ENCODE measurements at regions not wholly inside any gene's neighbourhood (a gene's known extent, or its start where the extent isn't known, plus 50 kb on each side); places are given as distances from the start of the nearest gene placed in this dataset.

GRCh38 chr10:8990280-8990987, 935.9 kb downstream of the GATA3 start:
- 0% methylated on average over 3 of the region's 3 CpGs for WGBS (ENCODE audit: insufficient coverage, insufficient replicate concordance, low lambda C conversion rate, missing lambda C conversion rate)

GRCh38 chr10:8992009-8992408, 937.5 kb downstream of the GATA3 start:
- Histone ChIP-seq H3K9me3 (replicated peaks; ENCODE audit: control insufficient read depth, insufficient read depth, low read length) (no peaks in the 10 kb centered on the region), H3K4me3 (no peak overlapping the region), H3K4me1 (ENCODE audit: control insufficient read depth, insufficient read depth, low read length) (no peaks in the 10 kb centered on the region), H2AFZ (ENCODE audit: control insufficient read depth, low read depth, low read length) (no peak overlapping the region), H3K9ac (ENCODE audit: control insufficient read depth, insufficient read depth, low read length) (no peak overlapping the region), H3K27me3 (replicated peaks in 1 of 2; ENCODE audit: control insufficient read depth in 2 of 2, insufficient read depth in 2 of 2, low read length in 1 of 2) (no peaks in the 10 kb centered on the region), H3K79me2 (ENCODE audit: control insufficient read depth, insufficient read depth, low read length) (no peaks in the 10 kb centered on the region), H4K20me1 (ENCODE audit: control insufficient read depth, insufficient read depth) (no peaks in the 10 kb centered on the region), H3K27ac (ENCODE audit: control insufficient read depth, insufficient read depth) (no peak overlapping the region), H3K36me3 (ENCODE audit: control insufficient read depth in 2 of 2, insufficient read depth in 2 of 2, low read length in 1 of 2) (no peaks in the 10 kb centered on the region), H3K4me2 (ENCODE audit: control insufficient read depth, insufficient read depth) (no peak overlapping the region)
- in situ Hi-C loops (cut with MboI) (no loop called here), intact Hi-C loops (cut with micrococcal nuclease; ENCODE audit: unreplicated experiment) (no loop called here)
- ATAC-seq: no peak
- CTCF ChIA-PET: no interaction called here
- POLR2A ChIA-PET: no interaction called here
- RAD21 ChIA-PET (ENCODE audit: unreplicated experiment): no interaction called here
- 0% methylated on average over 1 of the region's 1 CpG for WGBS (ENCODE audit: insufficient coverage, insufficient replicate concordance, low lambda C conversion rate, missing lambda C conversion rate)
- SMC1A ChIA-PET (ENCODE audit: uncharacterized antibody, unreplicated experiment): no interaction called here
- FAIRE-seq: no peak
- DNase-seq (ENCODE audit: low read depth, low spot score): no peak
- BruUV-seq (replicated peaks): no TSS peak
- TF ChIP-seq ZBTB40 (IDR thresholded peaks at IDR 0.05; ENCODE audit: borderline replicate concordance) (no peak), NFYB (IDR thresholded peaks at IDR 0.05; ENCODE audit: insufficient read depth, low read depth, low read length) (no peak), YBX1 (IDR thresholded peaks at IDR 0.05) (no peak), RCOR1 (conservative IDR thresholded peaks at IDR 0.05; ENCODE audit: low read depth, low read length) (no peak), RAD21 (IDR thresholded peaks at IDR 0.05; ENCODE audit: insufficient read depth, low read depth, low read length) (no peak)
- TF ChIP-seq, protein P1, sequence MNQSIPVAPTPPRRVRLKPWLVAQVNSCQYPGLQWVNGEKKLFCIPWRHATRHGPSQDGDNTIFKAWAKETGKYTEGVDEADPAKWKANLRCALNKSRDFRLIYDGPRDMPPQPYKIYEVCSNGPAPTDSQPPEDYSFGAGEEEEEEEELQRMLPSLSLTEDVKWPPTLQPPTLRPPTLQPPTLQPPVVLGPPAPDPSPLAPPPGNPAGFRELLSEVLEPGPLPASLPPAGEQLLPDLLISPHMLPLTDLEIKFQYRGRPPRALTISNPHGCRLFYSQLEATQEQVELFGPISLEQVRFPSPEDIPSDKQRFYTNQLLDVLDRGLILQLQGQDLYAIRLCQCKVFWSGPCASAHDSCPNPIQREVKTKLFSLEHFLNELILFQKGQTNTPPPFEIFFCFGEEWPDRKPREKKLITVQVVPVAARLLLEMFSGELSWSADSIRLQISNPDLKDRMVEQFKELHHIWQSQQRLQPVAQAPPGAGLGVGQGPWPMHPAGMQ (IDR thresholded peaks at IDR 0.05; ENCODE audit: borderline replicate concordance): no peak

More at GRCh38 chr10:8990280-8990987, 935.9 kb downstream of the GATA3 start:
- no peaks in the 10 kb centered on the region for H3K79me2 ChIP-seq (ENCODE audit: control insufficient read depth, insufficient read depth, low read length)
- FAIRE-seq: no peak
- H2AFZ ChIP-seq (ENCODE audit: control insufficient read depth, low read depth, low read length): no peak overlapping the region
- no peaks in the 10 kb centered on the region for H3K9me3 ChIP-seq (replicated peaks; ENCODE audit: control insufficient read depth, insufficient read depth, low read length)
- SMC1A ChIA-PET (ENCODE audit: uncharacterized antibody, unreplicated experiment): interaction anchor here (1.0 kb wide), 1 partner anchor 46 kb away, joined by 3 read pairs; no protein-coding TSS in a partner anchor
- no peak overlapping the region for H3K9ac ChIP-seq (ENCODE audit: control insufficient read depth, insufficient read depth, low read length)
- H4K20me1 ChIP-seq (ENCODE audit: control insufficient read depth, insufficient read depth): no peaks in the 10 kb centered on the region
- no peak for ATAC-seq
- RAD21 ChIA-PET (ENCODE audit: unreplicated experiment): no interaction called here
- no peaks in the 10 kb centered on the region for H3K36me3 ChIP-seq (ENCODE audit: control insufficient read depth in 2 of 2, insufficient read depth in 2 of 2, low read length in 1 of 2)
- H3K27ac ChIP-seq (ENCODE audit: control insufficient read depth, insufficient read depth): no peak overlapping the region
- no TSS peak for BruUV-seq (replicated peaks)
- POLR2A ChIA-PET: no interaction called here
- H3K27me3 ChIP-seq (replicated peaks in 1 of 2; ENCODE audit: control insufficient read depth in 2 of 2, insufficient read depth in 2 of 2, low read length in 1 of 2): no peaks in the 10 kb centered on the region
- no peak overlapping the region for H3K4me2 ChIP-seq (ENCODE audit: control insufficient read depth, insufficient read depth)
- H3K4me1 ChIP-seq (ENCODE audit: control insufficient read depth, insufficient read depth, low read length): no peaks in the 10 kb centered on the region
- CTCF ChIA-PET: interaction anchor here (1.1 kb wide), 1 partner anchor 31 kb away, joined by 3 read pairs; no protein-coding TSS in a partner anchor
- in situ Hi-C loops (cut with MboI) (no loop called here), intact Hi-C loops (cut with micrococcal nuclease; ENCODE audit: unreplicated experiment) (no loop called here)
- no peak for TF ChIP-seq RELB (IDR thresholded peaks at IDR 0.05; ENCODE audit: low read depth)
- no peak overlapping the region for H3K4me3 ChIP-seq
- DNase-seq (ENCODE audit: low read depth, low spot score): no peak
